SK-N-SH (cell line): ENCODE measurements at regions not wholly inside any gene's neighbourhood (a gene's known extent, or its start where the extent isn't known, plus 50 kb on each side); places are given as distances from the start of the nearest gene placed in this dataset.

ENCODE experiments used
- CTCF ChIA-PET: fragments of 300-600, 350-600 bp; formaldehyde crosslinking; extraction: SDS; loops from one replicate; lab custom pipeline; 2021; lab: Yijun Ruan, JAX
- POLR2A ChIA-PET: fragments of 350-600 bp; sonication (Branson Sonifier 250); formaldehyde crosslinking; extraction: SDS; loops from one replicate; lab custom pipeline; 2020; ENCODE audit warnings: antibody characterized with exemption, inconsistent platforms; lab: Yijun Ruan, JAX
- DNase-seq: peaks from one replicate; pipeline ENCODE4 v3.0.0; 2012
- H2AFZ ChIP-seq: fragments of 200-600 bp; sonication (generic); 2 replicates; pipeline ENCODE4 v1.8.1; 2016; ENCODE audit warnings: antibody characterized with exemption, mild to moderate bottlenecking, low read depth
- H3F3A ChIP-seq: fragments of 200-600 bp; sonication (generic); replicated peaks from 2 replicates; pipeline ENCODE3; 2016; ENCODE audit warnings: antibody characterized with exemption, mild to moderate bottlenecking; ENCODE audit not compliant: insufficient read depth
- H3K27ac ChIP-seq, 2 experiments: fragments of 200-500 bp in 1 of 2; fragments of 200-600 bp in 1 of 2; sonication (Bioruptor generic) in 1 of 2; sonication (generic), shearing (Covaris generic) in 1 of 2; 2 replicates each; pipeline versions ENCODE4 v1.5.1 to v1.6.1; 2014 to 2016; ENCODE audit warnings: low read depth in 2 of 2, inconsistent platforms in 1 of 2, low read length in 1 of 2, mild to moderate bottlenecking in 1 of 2, mixed read lengths in 1 of 2
- H3K27me3 ChIP-seq: fragments of 200-600 bp; sonication (generic), shearing (Covaris generic); 2 replicates; pipeline ENCODE4 v1.6.1; 2016; ENCODE audit warnings: mixed run types; ENCODE audit not compliant: insufficient read depth
- H3K36me3 ChIP-seq, 2 experiments: fragments of 200-500 bp in 1 of 2; fragments of 200-600 bp in 1 of 2; sonication (Bioruptor generic) in 1 of 2; sonication (generic) in 1 of 2; replicated peaks in 1 of 2; 2 replicates each; pipeline versions ENCODE3 to v1.5.1; 2014 to 2016; ENCODE audit warnings: low read length in 1 of 2, mild to moderate bottlenecking in 1 of 2; ENCODE audit not compliant: insufficient read depth in 2 of 2, control insufficient read depth in 1 of 2
- H3K4me1 ChIP-seq, 2 experiments: fragments of 200-500 bp in 1 of 2; fragments of 200-600 bp in 1 of 2; sonication (Bioruptor generic) in 1 of 2; sonication (generic), shearing (Covaris generic) in 1 of 2; 2 replicates each; pipeline versions ENCODE4 v1.5.1 to v1.6.1; 2014 to 2016; ENCODE audit warnings: low read depth in 1 of 2, low read length in 1 of 2, mixed run types in 1 of 2; ENCODE audit not compliant: insufficient read depth in 2 of 2, control insufficient read depth in 1 of 2
- H3K4me2 ChIP-seq: fragments of 200-600 bp; sonication (generic), shearing (Covaris generic); 2 replicates; pipeline ENCODE4 v1.6.1; 2017; ENCODE audit warnings: mixed run types
- H3K4me3 ChIP-seq, 2 experiments: fragments of 200-500 bp in 1 of 2; fragments of 200-600 bp in 1 of 2; sonication (Bioruptor generic) in 1 of 2; sonication (generic), shearing (Covaris generic) in 1 of 2; 2 replicates each; pipeline versions ENCODE4 v1.5.1 to v1.8.1; 2014 to 2016; ENCODE audit warnings: low read depth in 2 of 2, inconsistent platforms in 1 of 2, low read length in 1 of 2, mild to moderate bottlenecking in 1 of 2, mixed read lengths in 1 of 2, moderate library complexity in 1 of 2
- H3K79me2 ChIP-seq: fragments of 200-600 bp; sonication (generic); 2 replicates; pipeline ENCODE4 v1.8.1; 2017; ENCODE audit warnings: mild to moderate bottlenecking; ENCODE audit not compliant: insufficient read depth
- H3K9ac ChIP-seq: fragments of 200-600 bp; sonication (generic); 2 replicates; pipeline ENCODE4 v1.6.1; 2017; ENCODE audit warnings: mixed run types
- H3K9me2 ChIP-seq: fragments of 200-600 bp; sonication (generic); 2 replicates; pipeline ENCODE4 v1.6.1; 2017; ENCODE audit warnings: mixed run types
- H3K9me3 ChIP-seq: fragments of 200-600 bp; sonication (generic); 2 replicates; pipeline ENCODE4 v1.6.1; 2017; ENCODE audit warnings: mixed run types, mild to moderate bottlenecking, moderate library complexity
- H4K20me1 ChIP-seq: fragments of 200-600 bp; sonication (generic); 2 replicates; pipeline ENCODE4 v1.6.1; 2017; ENCODE audit warnings: mild to moderate bottlenecking, mixed run types; ENCODE audit not compliant: insufficient read depth
- FOSL2 ChIP-seq: IDR thresholded peaks from 2 replicates; pipeline ENCODE4 v1.4.0; 2012; ENCODE audit warnings: low read depth, mild to moderate bottlenecking, moderate library complexity, borderline replicate concordance
- MEF2A ChIP-seq: IDR thresholded peaks from 2 replicates; pipeline ENCODE4 v1.4.0; 2012; ENCODE audit warnings: low read depth, borderline replicate concordance
- TEAD4 ChIP-seq: IDR thresholded peaks from 2 replicates; pipeline ENCODE4 v1.4.0; 2012; ENCODE audit warnings: mild to moderate bottlenecking, borderline replicate concordance; ENCODE audit not compliant: insufficient read depth
- WGBS: methylation state at CpG from one replicate; pipeline ENCODE4 v1.1.6; 2017; ENCODE audit warnings: low lambda C conversion rate; 5-methylcytosine and 5-hydroxymethylcytosine counted together
- TF ChIP-seq, protein P1 (sequence below): IDR thresholded peaks from 2 replicates; pipeline ENCODE4 v1.6.1; 2012; ENCODE audit warnings: mild to moderate bottlenecking, low read depth, low read length, moderate library complexity

DNA sequence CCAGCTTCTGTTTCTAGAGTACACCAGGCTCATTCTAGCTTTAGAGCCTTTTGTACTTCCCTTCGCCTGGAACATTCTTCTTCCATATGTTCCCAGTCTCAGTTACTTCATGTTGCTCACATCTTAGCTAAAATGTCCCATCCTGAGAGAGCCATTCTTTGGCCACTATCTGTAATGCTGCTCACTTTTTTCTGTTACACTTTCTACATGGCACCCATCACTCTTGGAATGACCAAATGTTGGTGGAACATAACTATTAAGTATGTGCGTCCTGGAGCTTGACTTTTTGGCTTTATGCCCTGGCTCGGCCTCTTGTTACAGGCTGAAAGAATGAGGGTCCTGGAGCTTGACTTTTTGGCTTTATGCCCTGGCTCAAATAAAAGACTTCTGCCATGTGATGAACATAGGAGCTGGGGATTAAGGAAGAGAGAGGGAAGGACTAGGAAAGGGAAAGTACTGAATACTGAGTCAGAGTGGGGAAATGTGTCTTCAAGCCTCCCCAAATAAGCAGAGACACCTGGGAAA, 442.9 kb upstream of the ATP2B1 start:
- 78% methylated on average over 3 of the region's 3 CpGs for WGBS
- no peaks in the 10 kb centered on the region for H3K9me3 ChIP-seq
- H3K79me2 ChIP-seq, result no peaks in the 10 kb centered on the region
- no peak overlapping the region for H3K9ac ChIP-seq
- no peak overlapping the region for H3K4me3 ChIP-seq
- no peaks in the 10 kb centered on the region for H3K27me3 ChIP-seq
- DNase-seq, result no peak
- H3K27ac ChIP-seq, result no peak overlapping the region
- ChIA-PET POLR2A (no interaction called here), CTCF (interaction anchor here (1.3 kb wide), 1 partner anchor 348 kb away, joined by 3 read pairs; no protein-coding TSS in a partner anchor)
- no peaks in the 10 kb centered on the region for H3K36me3 ChIP-seq
- no peaks in the 10 kb centered on the region; a peak in 1 of 4 replicates for H3K4me1 ChIP-seq
- no peak for TF ChIP-seq TEAD4
- H3K9me2 ChIP-seq, result no peaks in the 10 kb centered on the region
- H4K20me1 ChIP-seq, result no peaks in the 10 kb centered on the region
- no peak overlapping the region for H2AFZ ChIP-seq
- no peak overlapping the region for H3K4me2 ChIP-seq
- no peaks in the 10 kb centered on the region for H3F3A ChIP-seq

DNA sequence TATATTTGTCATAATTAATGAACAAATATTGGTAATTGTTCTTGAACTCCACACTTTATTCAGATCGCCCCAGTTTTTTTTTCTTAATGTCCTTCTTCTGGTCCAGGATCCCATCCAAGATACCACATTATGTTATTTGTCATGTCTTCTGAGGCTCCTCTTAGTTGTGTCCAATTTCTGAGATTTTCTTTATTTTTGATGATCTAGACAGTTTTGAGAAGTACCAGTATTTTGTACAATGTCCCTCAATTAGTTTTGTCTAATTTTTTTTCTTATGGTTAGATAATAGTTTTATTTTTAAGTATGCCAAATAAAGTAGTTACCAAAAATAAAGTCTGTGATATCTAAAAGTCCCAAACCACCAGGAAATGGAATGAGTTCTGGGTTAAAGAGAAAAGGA, 440.8 kb upstream of the ATP2B1 start:
- TF ChIP-seq, protein P1, sequence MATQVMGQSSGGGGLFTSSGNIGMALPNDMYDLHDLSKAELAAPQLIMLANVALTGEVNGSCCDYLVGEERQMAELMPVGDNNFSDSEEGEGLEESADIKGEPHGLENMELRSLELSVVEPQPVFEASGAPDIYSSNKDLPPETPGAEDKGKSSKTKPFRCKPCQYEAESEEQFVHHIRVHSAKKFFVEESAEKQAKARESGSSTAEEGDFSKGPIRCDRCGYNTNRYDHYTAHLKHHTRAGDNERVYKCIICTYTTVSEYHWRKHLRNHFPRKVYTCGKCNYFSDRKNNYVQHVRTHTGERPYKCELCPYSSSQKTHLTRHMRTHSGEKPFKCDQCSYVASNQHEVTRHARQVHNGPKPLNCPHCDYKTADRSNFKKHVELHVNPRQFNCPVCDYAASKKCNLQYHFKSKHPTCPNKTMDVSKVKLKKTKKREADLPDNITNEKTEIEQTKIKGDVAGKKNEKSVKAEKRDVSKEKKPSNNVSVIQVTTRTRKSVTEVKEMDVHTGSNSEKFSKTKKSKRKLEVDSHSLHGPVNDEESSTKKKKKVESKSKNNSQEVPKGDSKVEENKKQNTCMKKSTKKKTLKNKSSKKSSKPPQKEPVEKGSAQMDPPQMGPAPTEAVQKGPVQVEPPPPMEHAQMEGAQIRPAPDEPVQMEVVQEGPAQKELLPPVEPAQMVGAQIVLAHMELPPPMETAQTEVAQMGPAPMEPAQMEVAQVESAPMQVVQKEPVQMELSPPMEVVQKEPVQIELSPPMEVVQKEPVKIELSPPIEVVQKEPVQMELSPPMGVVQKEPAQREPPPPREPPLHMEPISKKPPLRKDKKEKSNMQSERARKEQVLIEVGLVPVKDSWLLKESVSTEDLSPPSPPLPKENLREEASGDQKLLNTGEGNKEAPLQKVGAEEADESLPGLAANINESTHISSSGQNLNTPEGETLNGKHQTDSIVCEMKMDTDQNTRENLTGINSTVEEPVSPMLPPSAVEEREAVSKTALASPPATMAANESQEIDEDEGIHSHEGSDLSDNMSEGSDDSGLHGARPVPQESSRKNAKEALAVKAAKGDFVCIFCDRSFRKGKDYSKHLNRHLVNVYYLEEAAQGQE, result no peak
- no peak for TF ChIP-seq FOSL2
- CTCF ChIA-PET, result interaction anchor here (0.6 to 0.8 kb wide), 2 partner anchors 23 to 275 kb away, joined by 3 to 4 read pairs; no protein-coding TSS in a partner anchor

DNA sequence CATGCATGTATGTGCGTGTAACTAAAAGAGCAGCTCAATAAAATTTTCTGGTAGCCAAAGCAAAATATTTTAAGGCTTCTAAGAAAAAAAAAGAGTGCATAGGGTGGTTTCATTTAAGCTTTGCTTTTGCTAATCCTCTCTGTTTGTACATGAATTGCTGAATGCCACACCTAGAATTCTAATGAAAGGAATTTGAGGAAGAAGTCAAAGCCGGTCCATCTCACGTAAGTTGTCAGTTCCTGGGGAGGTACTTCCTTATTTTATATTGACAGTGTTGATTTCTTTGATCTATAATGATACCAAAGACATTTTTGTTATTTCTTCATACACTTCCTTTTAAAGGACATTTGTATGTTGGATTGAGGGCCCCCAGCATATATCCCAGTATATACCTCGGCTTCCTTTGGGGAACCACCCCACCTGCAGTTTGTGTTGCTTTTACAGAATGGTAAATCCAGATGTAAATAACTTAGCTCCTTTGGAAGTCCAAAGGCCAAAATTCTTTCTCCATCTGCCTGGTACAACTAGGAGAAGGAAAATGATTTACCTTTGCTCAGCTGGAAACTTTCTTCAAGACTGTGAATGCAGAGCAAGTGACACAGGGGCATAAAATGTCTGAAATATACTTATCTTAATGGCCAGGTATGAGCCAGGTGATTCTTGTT, 420.9 kb upstream of the ATP2B1 start:
- TF ChIP-seq MEF2A, result no peak
- TF ChIP-seq, all 33 proteins: peak for 0
- ChIA-PET POLR2A (no interaction called here), CTCF (interaction anchor here (0.5 kb wide), 1 partner anchor 312 kb away, joined by 3 read pairs; no protein-coding TSS in a partner anchor)
- H3K27me3 ChIP-seq, result no peaks in the 10 kb centered on the region
- H3K27ac ChIP-seq, result no peak overlapping the region
- no peaks in the 10 kb centered on the region; a peak in 1 of 4 replicates for H3K4me1 ChIP-seq
- no peaks in the 10 kb centered on the region for H4K20me1 ChIP-seq
- 60% methylated on average over 4 of the region's 4 CpGs for WGBS
- H3K9me3 ChIP-seq, result no peaks in the 10 kb centered on the region
- no peaks in the 10 kb centered on the region for H3K79me2 ChIP-seq
- no peak overlapping the region for H3K9ac ChIP-seq
- no peak overlapping the region for H3K4me2 ChIP-seq
- DNase-seq, result no peak
- H3F3A ChIP-seq, result no peaks in the 10 kb centered on the region
- H3K36me3 ChIP-seq, result no peaks in the 10 kb centered on the region
- no peaks in the 10 kb centered on the region for H3K9me2 ChIP-seq
- H3K4me3 ChIP-seq, result no peak overlapping the region
- H2AFZ ChIP-seq, result no peak overlapping the region

More for the DNA sequence above, 440.8 kb upstream of the ATP2B1 start:
- Histone ChIP-seq H3K27me3 (no peaks in the 10 kb centered on the region), H3K27ac (no peak overlapping the region), H3K9me3 (no peaks in the 10 kb centered on the region), H3K4me1 (no peaks in the 10 kb centered on the region; a peak in 1 of 4 replicates), H3K4me2 (no peak overlapping the region), H3K9ac (no peak overlapping the region), H3K79me2 (no peaks in the 10 kb centered on the region), H4K20me1 (no peaks in the 10 kb centered on the region), H3K9me2 (no peaks in the 10 kb centered on the region), H3K4me3 (no peak overlapping the region), H2AFZ (no peak overlapping the region), H3F3A (no peaks in the 10 kb centered on the region), H3K36me3 (no peaks in the 10 kb centered on the region)
- POLR2A ChIA-PET, result no interaction called here
- WGBS, result 73% methylated on average over 1 of the region's 1 CpG
- no peak for DNase-seq
